GM21529 (cell line): ENCODE measurements at regions not wholly inside any gene's neighbourhood (a gene's known extent, or its start where the extent isn't known, plus 50 kb on each side); places are given as distances from the start of the nearest gene placed in this dataset.
"Not testable (repeated sequence)": the region's sequence is repeated elsewhere in the genome, so short reads cannot be mapped to it uniquely, and the experiment has no call there.

Experiments used
- ATAC-seq: cut with Tn5 transposase; IDR thresholded peaks from one replicate; pipeline ENCODE4 v1.9.1; 2021; ENCODE audit not compliant: unreplicated experiment

GRCh38 chr12:24679126-24679525, 269.8 kb downstream of the BCAT1 start:
- ATAC-seq = no peak

- no peak for ATAC-seq
Measured at GRCh38 chr12:24678436-24678835, 270.5 kb downstream of the BCAT1 start.

DNA sequence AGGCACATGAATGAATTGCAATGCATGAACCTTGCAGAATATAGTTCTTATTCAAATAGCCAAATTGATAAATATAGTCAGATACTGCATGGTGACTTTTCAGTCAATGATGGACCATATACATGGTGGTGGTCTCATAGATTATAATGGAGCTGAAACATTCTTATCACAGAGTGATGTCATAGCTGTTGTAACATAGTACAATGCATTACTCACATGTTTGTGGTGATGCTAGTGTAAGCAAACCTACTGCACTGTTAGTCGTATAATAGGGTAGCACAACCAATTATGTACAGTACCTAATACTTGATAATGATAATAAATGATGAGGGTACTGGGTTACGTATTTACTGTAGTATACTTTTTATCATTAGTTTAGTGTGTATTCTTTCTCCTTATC, 280.3 kb downstream of the BCAT1 start:
- ATAC-seq = no peak

DNA sequence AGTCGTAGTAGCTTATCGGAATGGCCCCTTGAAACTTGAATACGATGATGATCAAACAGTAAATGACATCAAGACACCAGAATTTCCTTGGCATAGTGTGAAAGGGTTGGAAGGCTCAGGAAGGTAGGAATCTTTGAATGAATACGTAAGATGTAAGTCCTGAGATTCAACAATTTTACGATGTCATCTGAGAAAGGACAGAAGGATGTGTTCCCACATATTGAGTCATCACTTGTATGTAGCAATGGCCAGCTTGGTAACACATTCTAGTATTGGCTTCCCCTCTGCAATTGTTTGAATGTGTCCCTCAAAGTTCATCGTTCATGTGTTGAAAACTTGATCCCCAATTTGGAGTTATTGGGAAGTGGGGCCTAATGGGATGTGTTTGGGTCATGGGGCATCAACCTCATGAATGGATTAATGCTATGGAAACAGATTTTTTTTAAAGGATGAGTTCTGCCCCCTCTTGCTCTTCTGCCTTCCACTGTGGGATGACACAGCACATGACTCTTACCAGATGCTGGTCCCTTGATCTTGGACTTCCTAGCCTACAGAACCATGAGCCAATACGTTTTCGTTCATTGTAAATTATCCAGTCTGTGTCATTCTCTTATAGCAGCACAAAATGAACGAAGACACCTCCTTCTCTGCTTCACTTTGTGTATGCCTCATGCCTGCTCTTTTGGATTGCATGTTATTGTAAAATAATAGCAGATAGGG, 284.6 kb downstream of the BCAT1 start:
- no peak for ATAC-seq

GRCh38 chr12:24661657-24662096, 287.2 kb downstream of the BCAT1 start:
- ATAC-seq = no peak

- ATAC-seq = no peak
Measured at GRCh38 chr12:24659016-24659415, 289.9 kb downstream of the BCAT1 start.

GRCh38 chr12:24654344-24654743, 294.6 kb downstream of the BCAT1 start:
- not testable (repeated sequence) for ATAC-seq

DNA sequence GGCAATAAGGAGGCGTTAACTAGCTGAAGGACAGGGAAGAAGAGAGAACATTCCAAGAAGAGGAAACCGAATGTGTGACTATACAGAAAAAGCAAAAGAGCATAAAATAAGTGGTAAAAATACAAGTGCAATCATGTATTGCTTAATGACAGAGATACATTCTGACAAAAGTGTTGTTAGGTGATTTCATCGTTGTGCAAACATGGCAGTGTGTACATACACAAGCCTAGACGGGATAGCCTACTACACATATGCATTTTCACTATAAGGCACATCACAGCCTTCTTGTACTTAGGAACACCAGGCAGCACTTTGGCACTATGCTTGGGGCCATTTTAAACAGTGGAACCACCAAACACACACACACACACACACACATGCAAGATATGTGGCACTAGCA, 299.3 kb downstream of the BCAT1 start:
- no peak for ATAC-seq

DNA sequence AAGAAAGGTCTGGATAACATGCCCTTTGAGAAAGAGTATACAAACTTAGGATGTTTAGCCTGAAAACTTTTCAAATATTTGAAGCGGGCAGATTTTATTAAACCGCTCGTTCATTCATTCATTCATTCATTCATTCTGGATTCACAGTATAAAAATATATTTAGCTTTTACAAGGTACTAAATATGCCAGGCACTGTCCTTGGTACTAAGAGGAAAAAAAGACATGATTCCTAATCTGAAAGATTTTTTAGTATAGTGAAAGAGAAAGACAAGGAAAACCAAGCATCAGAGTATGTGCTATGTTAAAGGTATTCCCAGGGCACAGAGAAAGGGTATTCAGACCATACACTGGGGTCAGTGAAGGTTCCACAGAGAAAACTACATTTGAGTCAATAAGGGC, 299.7 kb downstream of the BCAT1 start:
- no peak for ATAC-seq

- no peak for ATAC-seq
Measured at GRCh38 chr12:24645254-24645653, 303.6 kb downstream of the BCAT1 start.

DNA sequence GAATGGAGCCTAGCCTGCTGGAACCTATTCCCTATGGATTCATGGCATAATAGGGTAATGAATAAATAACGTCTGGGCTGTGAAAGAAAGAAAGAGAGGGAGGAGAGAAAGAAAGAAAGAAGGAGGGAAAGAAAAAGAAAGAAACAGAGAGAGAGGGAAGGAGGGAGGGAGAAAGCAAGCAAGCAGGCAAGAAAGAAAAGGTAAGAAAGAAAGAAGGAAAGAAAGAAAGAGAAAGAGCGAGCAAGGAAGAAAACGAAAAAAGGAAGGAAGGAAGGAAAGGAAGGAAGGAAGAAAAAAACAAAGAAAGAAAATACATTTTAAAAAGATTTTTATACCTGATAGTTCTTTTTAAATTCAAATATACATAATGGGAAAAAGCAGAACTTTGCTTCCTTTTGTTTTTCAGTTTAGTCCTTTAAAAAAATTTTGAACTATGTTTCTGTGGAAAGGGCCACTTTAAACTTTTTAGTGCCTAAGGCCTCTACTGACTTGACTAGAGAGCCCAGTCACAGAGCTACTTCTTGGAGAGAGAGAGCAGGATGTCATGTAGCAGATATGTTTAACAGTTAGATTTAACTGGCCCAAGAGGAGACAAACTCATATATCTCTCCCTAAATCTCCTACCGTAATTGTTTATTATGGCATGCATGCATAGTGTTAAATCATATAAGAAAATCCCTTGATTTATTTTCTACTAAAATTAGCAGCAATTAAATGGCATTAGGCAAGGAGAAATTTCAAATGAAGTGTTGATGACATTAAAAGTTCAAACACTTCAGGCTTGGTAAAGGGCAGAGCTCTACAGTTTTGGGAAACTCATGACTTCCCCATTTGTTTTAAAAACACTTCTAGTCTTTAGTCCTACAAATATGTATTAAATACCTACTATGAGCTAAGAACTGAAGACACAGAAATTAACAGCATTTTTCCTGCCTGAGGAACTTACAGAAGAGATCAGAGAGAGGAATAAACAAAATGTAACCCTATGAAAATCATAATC, 305.5 kb downstream of the BCAT1 start:
- ATAC-seq = no peak

DNA sequence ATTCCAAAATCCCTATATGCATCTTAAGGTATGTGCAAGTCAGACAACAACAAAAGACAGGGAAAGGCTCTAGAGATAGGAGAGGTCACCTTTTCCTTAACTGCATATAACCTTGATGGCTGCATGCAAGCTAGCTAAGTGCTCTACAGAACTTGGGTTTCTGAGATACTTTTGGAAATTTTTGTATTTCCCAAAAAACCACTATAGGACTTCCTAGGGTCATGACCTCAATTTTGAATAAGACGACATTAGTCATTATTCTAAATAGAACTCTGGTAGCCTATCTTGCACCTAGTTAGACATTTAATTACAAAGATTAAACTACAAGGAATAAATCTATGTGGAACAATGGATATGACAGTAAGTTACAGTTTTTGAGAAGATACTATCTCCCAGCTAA, 309.3 kb downstream of the BCAT1 start:
- ATAC-seq = no peak

DNA sequence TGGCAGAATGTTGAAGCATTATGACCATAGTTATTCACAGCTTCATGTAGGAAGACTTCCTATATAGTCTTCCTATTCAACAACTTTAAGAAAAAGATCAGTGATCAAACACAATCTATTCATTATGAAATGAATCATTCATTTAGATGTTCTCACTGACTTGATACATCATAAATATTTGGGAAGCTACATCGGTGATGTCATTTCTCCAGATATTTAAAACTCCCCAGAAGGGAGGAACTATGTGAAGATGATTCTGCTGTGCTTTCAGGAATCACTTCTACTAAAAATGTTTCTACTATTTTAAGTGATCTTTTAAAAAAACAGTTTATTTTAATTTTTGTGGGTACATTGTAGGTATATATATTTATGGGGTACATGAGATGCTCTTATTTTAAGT, 316.4 kb downstream of the BCAT1 start:
- ATAC-seq = no peak

DNA sequence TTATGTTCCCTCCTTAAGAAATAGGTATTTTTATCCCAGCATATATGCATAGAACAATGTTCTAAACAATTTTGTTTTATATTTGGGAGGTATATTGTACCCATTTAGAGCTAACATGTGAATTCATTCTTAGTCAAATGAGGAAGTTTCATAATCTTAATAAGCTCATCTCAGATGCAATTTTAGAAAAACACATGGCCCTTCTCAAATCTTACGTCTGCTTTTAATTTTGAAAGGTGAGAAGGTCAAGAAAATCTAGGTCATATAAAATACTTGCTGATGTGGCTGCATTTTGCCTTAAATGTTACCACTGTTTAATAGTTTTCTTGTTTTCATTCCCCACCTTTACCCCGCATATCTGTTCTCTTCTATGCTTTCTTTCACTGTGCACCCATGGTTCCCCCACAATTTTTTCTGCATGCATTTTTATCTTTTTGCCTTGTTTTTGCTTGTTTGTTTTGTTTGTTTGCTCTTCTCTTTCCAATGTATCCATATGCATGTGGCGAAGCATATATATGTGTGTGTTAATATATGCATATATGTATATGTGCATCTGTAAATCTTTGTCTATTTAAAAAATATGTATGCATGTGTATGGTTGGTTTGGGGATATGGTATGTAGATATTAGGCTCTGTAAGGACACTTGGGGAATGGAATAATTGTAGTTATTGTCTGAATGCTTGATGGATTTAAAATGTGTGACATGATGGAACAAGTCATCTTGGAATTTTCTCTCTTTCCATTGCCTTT, 317.1 kb downstream of the BCAT1 start:
- no peak for ATAC-seq

DNA sequence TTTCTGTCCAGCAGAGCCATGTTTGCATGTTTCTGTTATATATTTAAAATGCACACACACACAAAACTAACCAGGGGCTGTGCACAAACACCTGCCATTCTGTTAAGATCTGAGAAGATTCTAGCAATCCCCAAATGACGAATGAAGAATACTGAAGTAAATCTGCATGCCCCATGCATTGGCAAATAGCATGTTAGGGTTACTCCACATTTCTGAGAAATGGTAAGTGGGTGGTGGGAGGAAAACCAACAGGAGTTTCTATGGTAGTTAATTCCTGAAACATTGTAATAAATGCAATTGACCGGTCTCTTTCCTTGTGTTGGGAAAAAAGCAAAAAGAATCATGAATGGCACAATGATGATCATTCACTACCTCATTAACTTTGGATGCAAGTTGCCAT, 318.0 kb downstream of the BCAT1 start:
- ATAC-seq = no peak

- ATAC-seq = no peak
Measured at GRCh38 chr12:24630446-24630845, 318.5 kb downstream of the BCAT1 start.

DNA sequence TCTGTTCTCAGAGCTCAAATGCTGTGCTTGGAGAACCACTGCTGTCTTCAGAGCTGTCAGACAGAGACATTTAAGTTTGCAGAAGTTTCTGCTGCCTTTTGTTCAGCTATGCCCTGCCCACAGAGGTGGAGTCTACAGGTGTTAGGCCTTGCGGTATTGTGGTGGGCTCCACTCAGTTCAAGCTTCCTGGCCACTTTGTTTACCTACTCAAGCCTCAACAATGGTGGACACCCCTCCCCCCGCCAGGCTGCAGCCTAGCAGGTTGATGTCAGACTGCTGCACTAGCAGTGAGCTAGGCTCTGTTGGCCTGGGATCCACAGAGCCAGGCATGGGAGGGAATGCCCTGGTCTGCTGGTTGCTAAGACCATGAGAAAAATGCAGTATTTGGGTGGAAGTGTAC, 323.8 kb downstream of the BCAT1 start:
- no peak for ATAC-seq

GRCh38 chr12:24619954-24620353, 328.9 kb downstream of the BCAT1 start:
- not testable (repeated sequence) for ATAC-seq

DNA sequence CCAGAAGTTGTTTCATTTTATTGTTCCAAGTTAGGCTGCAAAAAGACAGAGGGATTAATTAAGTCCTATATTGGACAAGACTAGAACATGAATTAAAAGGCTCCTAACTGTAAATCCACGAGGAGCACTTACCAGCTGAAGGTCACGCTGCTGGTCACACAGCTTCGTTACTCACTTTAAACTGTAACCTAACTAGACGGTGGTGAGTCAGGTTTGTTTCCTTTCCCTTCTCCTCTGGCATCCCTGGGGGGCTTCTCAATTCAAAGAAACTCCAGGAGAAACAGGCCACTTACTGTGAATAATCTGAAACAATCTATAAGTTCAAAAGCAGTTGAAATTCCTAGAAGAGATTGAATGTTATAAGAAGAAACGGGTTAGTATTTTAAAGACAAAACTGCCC, 331.4 kb downstream of the BCAT1 start:
- no peak for ATAC-seq

- ATAC-seq = no peak
Measured at GRCh38 chr12:24615967-24616411, 332.9 kb downstream of the BCAT1 start.

- no peak for ATAC-seq
Measured at GRCh38 chr12:24608637-24609285, 340.1 kb downstream of the BCAT1 start.
